Nephron (organoid): ENCODE measurements at regions not wholly inside any gene's neighbourhood (a gene's known extent, or its start where the extent isn't known, plus 50 kb on each side); places are given as distances from the start of the nearest gene placed in this dataset.

Source experiments
- H3K27ac Mint-ChIP-seq, 3 experiments: 2 replicates each; pipeline ENCODE4 v1.8.0; 2020; ENCODE audit warnings: mixed read lengths in 3 of 3, mild to moderate bottlenecking in 2 of 3, moderate library complexity in 1 of 3
- H3K27me3 Mint-ChIP-seq: 2 replicates; pipeline ENCODE4 v1.8.0; 2021; ENCODE audit warnings: low read depth, mild to moderate bottlenecking, moderate library complexity, mixed read lengths
- H3K36me3 Mint-ChIP-seq: 2 replicates; pipeline ENCODE4 v1.8.0; 2020; ENCODE audit warnings: low read depth, mixed read lengths
- H3K4me1 Mint-ChIP-seq: 2 replicates; pipeline ENCODE4 v1.8.0; 2020; ENCODE audit warnings: mixed read lengths
- H3K4me3 Mint-ChIP-seq, 3 experiments: 2 replicates each; pipeline ENCODE4 v1.8.0; 2020; ENCODE audit warnings: mild to moderate bottlenecking in 3 of 3, mixed read lengths in 3 of 3, moderate library complexity in 2 of 3
- H3K9me3 Mint-ChIP-seq: 2 replicates; pipeline ENCODE4 v1.8.0; 2020; ENCODE audit warnings: mixed read lengths
- CTCF ChIP-seq, 3 experiments: fragments of 200-600 bp; sonication (generic); IDR thresholded peaks; one replicate each; pipeline ENCODE4 v1.5.0; 2021; ENCODE audit warnings: antibody characterized with exemption in 3 of 3; ENCODE audit not compliant: unreplicated experiment in 3 of 3

GRCh38 chr6:164114651-164115050, 700.1 kb downstream of the QKI start:
- H3K9me3 Mint-ChIP-seq = peaks cover 3% of the 10 kb centered on the region
- TF ChIP-seq CTCF (IDR thresholded peaks at IDR 0.05; ENCODE audit: unreplicated experiment in 3 of 3) = no peak
- H3K36me3 Mint-ChIP-seq = no peaks in the 10 kb centered on the region
- H3K27me3 Mint-ChIP-seq = peaks cover 17% of the 10 kb centered on the region
- no peak overlapping the region for H3K27ac Mint-ChIP-seq
- peaks cover 6% of the 10 kb centered on the region for H3K4me1 Mint-ChIP-seq
- H3K4me3 Mint-ChIP-seq = no peak overlapping the region

- no peaks in the 10 kb centered on the region for H3K36me3 Mint-ChIP-seq
- peaks cover 18% of the 10 kb centered on the region for H3K27me3 Mint-ChIP-seq
- H3K4me3 Mint-ChIP-seq = no peak overlapping the region
- TF ChIP-seq CTCF (IDR thresholded peaks at IDR 0.05; ENCODE audit: unreplicated experiment in 3 of 3) = no peak
- H3K4me1 Mint-ChIP-seq = peaks cover 12% of the 10 kb centered on the region
- H3K27ac Mint-ChIP-seq = no peak overlapping the region
- peaks cover 3% of the 10 kb centered on the region for H3K9me3 Mint-ChIP-seq
Measured at GRCh38 chr6:164114051-164114450, 699.5 kb downstream of the QKI start.

GRCh38 chr6:164113637-164114036, 699.1 kb downstream of the QKI start:
- H3K27me3 Mint-ChIP-seq = peaks cover 21% of the 10 kb centered on the region
- no peak overlapping the region for H3K27ac Mint-ChIP-seq
- H3K36me3 Mint-ChIP-seq = no peaks in the 10 kb centered on the region
- H3K4me1 Mint-ChIP-seq = peaks cover 16% of the 10 kb centered on the region
- TF ChIP-seq CTCF (IDR thresholded peaks at IDR 0.05; ENCODE audit: unreplicated experiment in 3 of 3) = no peak
- H3K4me3 Mint-ChIP-seq = no peak overlapping the region
- peaks cover 3% of the 10 kb centered on the region for H3K9me3 Mint-ChIP-seq

GRCh38 chr6:164109770-164110140, 695.2 kb downstream of the QKI start:
- peak; percentile 14 to 46 (median 25) for TF ChIP-seq CTCF (IDR thresholded peaks at IDR 0.05; ENCODE audit: unreplicated experiment in 3 of 3)

GRCh38 chr6:164108869-164109769, 694.6 kb downstream of the QKI start:
- Mint-ChIP-seq H3K27me3 (peaks cover 45% of the 10 kb centered on the region), H3K9me3 (peaks cover 5% of the 10 kb centered on the region), H3K4me3 (peak overlapping the region in 1 of 3 experiments; percentile 43), H3K36me3 (no peaks in the 10 kb centered on the region), H3K27ac (peak overlapping the region in 2 of 3 experiments; percentile 59 to 70), H3K4me1 (peaks cover 41% of the 10 kb centered on the region)
- TF ChIP-seq CTCF (IDR thresholded peaks at IDR 0.05; ENCODE audit: unreplicated experiment in 3 of 3) = no peak

More at GRCh38 chr6:164109770-164110140, 695.2 kb downstream of the QKI start:
- Mint-ChIP-seq H3K4me1 (peaks cover 41% of the 10 kb centered on the region), H3K27me3 (peaks cover 43% of the 10 kb centered on the region), H3K36me3 (no peaks in the 10 kb centered on the region), H3K4me3 (no peak overlapping the region), H3K9me3 (peaks cover 5% of the 10 kb centered on the region), H3K27ac (no peak overlapping the region)

- Mint-ChIP-seq H3K27ac (peak overlapping the region in 1 of 3 experiments; percentile 49), H3K27me3 (peaks cover 45% of the 10 kb centered on the region), H3K9me3 (peaks cover 4% of the 10 kb centered on the region), H3K4me1 (peaks cover 41% of the 10 kb centered on the region), H3K36me3 (no peaks in the 10 kb centered on the region), H3K4me3 (peak overlapping the region in 1 of 3 experiments; percentile 6)
- no peak for TF ChIP-seq CTCF (IDR thresholded peaks at IDR 0.05; ENCODE audit: unreplicated experiment in 3 of 3)
Measured at GRCh38 chr6:164108092-164108491, 693.6 kb downstream of the QKI start.
